Caco-2 (cell line): ENCODE measurements at regions not wholly inside any gene's neighbourhood (a gene's known extent, or its start where the extent isn't known, plus 50 kb on each side); places are given as distances from the start of the nearest gene placed in this dataset.
"Not testable (repeated sequence)": the region's sequence is repeated elsewhere in the genome, so short reads cannot be mapped to it uniquely, and the experiment has no call there.

Experiments used
- BruUV-seq: library from RNA; stranded (reverse); fragments of 400-500 nt; replicated peaks from 2 replicates; lab custom pipeline; 2021; lab: Mats Ljungman, UMichigan
- CTCF ChIA-PET: fragments of 300-600 bp; sonication (Branson Sonifier 250); formaldehyde crosslinking; loops from one replicate; lab custom pipeline; 2022; ENCODE audit warnings: antibody characterized with exemption; lab: Charles Lee
- POLR2A ChIA-PET: fragments of 300-600 bp; sonication (Branson Sonifier 250); formaldehyde crosslinking; loops from one replicate; lab custom pipeline; 2022; ENCODE audit warnings: antibody characterized with exemption; lab: Charles Lee
- DNase-seq, 2 experiments: peaks; one replicate each; pipeline versions ENCODE4 v3.0.0 to v3.0.0-alpha.2; 2020 to 2022
- H3K27me3 ChIP-seq: replicated peaks from 2 replicates; pipeline ENCODE4 v1.6.0; 2011; ENCODE audit warnings: low read length; ENCODE audit not compliant: control insufficient read depth, insufficient read depth
- H3K36me3 ChIP-seq: 2 replicates; pipeline ENCODE4 v1.5.1; 2011; ENCODE audit warnings: low read length; ENCODE audit not compliant: control insufficient read depth, insufficient read depth
- H3K4me1 ChIP-seq: fragments of 250-450 bp; sonication (Bioruptor Pico); 2 replicates; pipeline ENCODE4 v1.5.1; 2020; ENCODE audit warnings: mild to moderate bottlenecking
- H3K4me3 ChIP-seq: 2 replicates; pipeline ENCODE4 v1.5.1; 2011; ENCODE audit warnings: low read depth, mild to moderate bottlenecking, control low read depth, low read length
- H3K9me3 ChIP-seq: fragments of 250-450 bp; sonication (Bioruptor Pico); 2 replicates; pipeline ENCODE4 v1.5.1; 2020; ENCODE audit warnings: mild to moderate bottlenecking, moderate library complexity
- H3K27ac Mint-ChIP-seq: one replicate; pipeline ENCODE4 v1.8.0; 2022; ENCODE audit warnings: mixed read lengths; ENCODE audit not compliant: unreplicated experiment
- H3K27me3 Mint-ChIP-seq: one replicate; pipeline ENCODE4 v1.8.0; 2022; ENCODE audit warnings: mixed read lengths; ENCODE audit not compliant: insufficient read depth, unreplicated experiment
- H3K36me3 Mint-ChIP-seq: one replicate; pipeline ENCODE4 v1.8.0; 2022; ENCODE audit warnings: mild to moderate bottlenecking, mixed read lengths; ENCODE audit not compliant: insufficient read depth, unreplicated experiment
- H3K4me1 Mint-ChIP-seq: one replicate; pipeline ENCODE4 v1.8.0; 2022; ENCODE audit warnings: low read depth, mixed read lengths; ENCODE audit not compliant: unreplicated experiment
- H3K4me3 Mint-ChIP-seq: one replicate; pipeline ENCODE4 v1.8.0; 2022; ENCODE audit warnings: mild to moderate bottlenecking, moderate library complexity, mixed read lengths; ENCODE audit not compliant: unreplicated experiment
- H3K9me3 Mint-ChIP-seq: one replicate; pipeline ENCODE4 v1.8.0; 2022; ENCODE audit warnings: mixed read lengths; ENCODE audit not compliant: unreplicated experiment
- CTCF ChIP-seq, 2 experiments: fragments of 200-600 bp in 1 of 2; IDR thresholded peaks; 1 replicate in 1 of 2; 2 replicates in 1 of 2; pipeline versions ENCODE4 v1.5.1 to v1.8.0; 2011 to 2022; ENCODE audit warnings: antibody characterized with exemption in 1 of 2, control low read depth in 1 of 2, inconsistent platforms in 1 of 2, low read depth in 1 of 2, low read length in 1 of 2, mild to moderate bottlenecking in 1 of 2, moderate library complexity in 1 of 2; ENCODE audit not compliant: insufficient read depth in 1 of 2, severe bottlenecking in 1 of 2, unreplicated experiment in 1 of 2
- intact Hi-C: fragments of 100-400 bp; cut with micrococcal nuclease; formaldehyde crosslinking; loops from one replicate; pipeline ENCODE4 v1.10.0; 2022; ENCODE audit not compliant: unreplicated experiment

GRCh38 chr18:34329840-34330239, 105.1 kb upstream of the NOL4 start:
- TF ChIP-seq CTCF (IDR thresholded peaks at IDR 0.05; ENCODE audit: insufficient read depth in 1 of 2, low read depth in 1 of 2, low read length in 1 of 2, severe bottlenecking in 1 of 2, unreplicated experiment in 1 of 2) = no peak
- no peak overlapping the region for H3K27ac Mint-ChIP-seq
- no peaks in the 10 kb centered on the region for H3K36me3 Mint-ChIP-seq
- POLR2A ChIA-PET = no interaction called here
- no peak overlapping the region for H3K4me3 Mint-ChIP-seq
- no peaks in the 10 kb centered on the region for H3K27me3 ChIP-seq
- intact Hi-C loops = no loop called here
- no peaks in the 10 kb centered on the region for H3K27me3 Mint-ChIP-seq
- no TSS peak for BruUV-seq
- no peaks in the 10 kb centered on the region for H3K9me3 Mint-ChIP-seq
- no peak overlapping the region for H3K4me3 ChIP-seq
- CTCF ChIA-PET = no interaction called here
- H3K4me1 Mint-ChIP-seq = no peaks in the 10 kb centered on the region
- H3K9me3 ChIP-seq = no peaks in the 10 kb centered on the region
- DNase-seq = no peak
- no peaks in the 10 kb centered on the region for H3K36me3 ChIP-seq
- H3K4me1 ChIP-seq = no peaks in the 10 kb centered on the region

GRCh38 chr18:34330308-34330707, 105.6 kb upstream of the NOL4 start:
- Histone ChIP-seq H3K4me1 (no peaks in the 10 kb centered on the region), H3K4me3 (no peak overlapping the region), H3K27me3 (no peaks in the 10 kb centered on the region), H3K9me3 (no peaks in the 10 kb centered on the region), H3K36me3 (no peaks in the 10 kb centered on the region)
- POLR2A ChIA-PET = no interaction called here
- no peak for DNase-seq
- Mint-ChIP-seq H3K27me3 (no peaks in the 10 kb centered on the region), H3K27ac (no peak overlapping the region), H3K36me3 (no peaks in the 10 kb centered on the region), H3K4me3 (no peak overlapping the region), H3K9me3 (no peaks in the 10 kb centered on the region), H3K4me1 (no peaks in the 10 kb centered on the region)
- no peak for TF ChIP-seq CTCF (IDR thresholded peaks at IDR 0.05; ENCODE audit: insufficient read depth in 1 of 2, low read depth in 1 of 2, low read length in 1 of 2, severe bottlenecking in 1 of 2, unreplicated experiment in 1 of 2)
- no TSS peak for BruUV-seq
- intact Hi-C loops = no loop called here
- CTCF ChIA-PET = no interaction called here

GRCh38 chr18:34330907-34331306, 106.2 kb upstream of the NOL4 start:
- H3K27me3 ChIP-seq, H3K27me3 Mint-ChIP-seq, H3K9me3 Mint-ChIP-seq, H3K4me1 Mint-ChIP-seq, H3K27ac Mint-ChIP-seq, POLR2A ChIA-PET, intact Hi-C loops, CTCF ChIA-PET, H3K36me3 ChIP-seq, H3K4me1 ChIP-seq, DNase-seq, H3K36me3 Mint-ChIP-seq, BruUV-seq, H3K9me3 ChIP-seq: not testable (repeated sequence)
- peak overlapping the region; percentile 81 for H3K4me3 Mint-ChIP-seq
- peak overlapping the region; percentile 19 for H3K4me3 ChIP-seq

GRCh38 chr18:34331343-34331742, 106.6 kb upstream of the NOL4 start:
- H3K36me3 Mint-ChIP-seq, H3K4me1 Mint-ChIP-seq, CTCF ChIA-PET, H3K9me3 Mint-ChIP-seq, BruUV-seq, H3K27me3 ChIP-seq, H3K36me3 ChIP-seq, H3K4me1 ChIP-seq, H3K9me3 ChIP-seq, H3K27ac Mint-ChIP-seq, H3K27me3 Mint-ChIP-seq, POLR2A ChIA-PET, intact Hi-C loops: not testable (repeated sequence)
- H3K4me3 Mint-ChIP-seq = peak overlapping the region; percentile 81
- peak; percentile 16 to 30 for DNase-seq
- peak overlapping the region; percentile 19 for H3K4me3 ChIP-seq
